Thyroid gland (tissue), 4 donors: ENCODE measurements at regions not wholly inside any gene's neighbourhood (a gene's known extent, or its start where the extent isn't known, plus 50 kb on each side); places are given as distances from the start of the nearest gene placed in this dataset.

ENCODE experiments used
- POLR2A ChIP-seq, 2 donors: fragments of 450-650 bp; IDR thresholded peaks; one replicate each; pipeline ENCODE4 v1.6.1; 2017; ENCODE audit warnings: antibody characterized with exemption in 2 of 2, mild to moderate bottlenecking in 2 of 2, moderate library complexity in 1 of 2
- TF ChIP-seq, protein P1 (sequence below), 6 experiments: fragments of 200-600 bp in 3 of 6; fragments of 450-650 bp in 3 of 6; sonication (generic) in 3 of 6; IDR thresholded peaks; one replicate each; pipeline ENCODE4 v1.5.1; 2016 to 2019; ENCODE audit warnings: antibody characterized with exemption in 6 of 6, mild to moderate bottlenecking in 2 of 6, inconsistent platforms in 1 of 6, moderate library complexity in 1 of 6

DNA sequence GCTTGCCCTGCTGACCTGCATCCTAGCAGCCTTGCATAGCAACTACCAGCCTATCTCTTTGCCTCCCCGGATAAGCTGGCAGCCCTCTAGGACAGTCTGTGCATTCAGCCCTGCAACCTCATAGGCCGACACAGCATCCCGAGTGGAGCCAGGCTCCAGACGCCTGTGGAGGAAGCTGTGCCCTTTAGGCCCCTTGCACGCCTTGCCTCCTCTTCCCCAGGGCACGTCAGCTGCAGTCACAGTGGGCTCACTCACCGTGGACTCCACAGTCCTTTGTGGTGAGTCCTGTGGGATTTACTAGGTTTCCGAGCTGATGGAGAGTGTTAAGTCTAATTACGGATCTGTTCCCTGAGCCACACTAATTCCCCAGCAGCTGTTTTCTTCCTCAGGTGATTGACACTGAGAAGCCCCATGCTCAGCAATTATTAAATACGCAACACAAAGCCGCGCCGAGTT, 540.0 kb downstream of the TCERG1L start:
- TF ChIP-seq, protein P1, sequence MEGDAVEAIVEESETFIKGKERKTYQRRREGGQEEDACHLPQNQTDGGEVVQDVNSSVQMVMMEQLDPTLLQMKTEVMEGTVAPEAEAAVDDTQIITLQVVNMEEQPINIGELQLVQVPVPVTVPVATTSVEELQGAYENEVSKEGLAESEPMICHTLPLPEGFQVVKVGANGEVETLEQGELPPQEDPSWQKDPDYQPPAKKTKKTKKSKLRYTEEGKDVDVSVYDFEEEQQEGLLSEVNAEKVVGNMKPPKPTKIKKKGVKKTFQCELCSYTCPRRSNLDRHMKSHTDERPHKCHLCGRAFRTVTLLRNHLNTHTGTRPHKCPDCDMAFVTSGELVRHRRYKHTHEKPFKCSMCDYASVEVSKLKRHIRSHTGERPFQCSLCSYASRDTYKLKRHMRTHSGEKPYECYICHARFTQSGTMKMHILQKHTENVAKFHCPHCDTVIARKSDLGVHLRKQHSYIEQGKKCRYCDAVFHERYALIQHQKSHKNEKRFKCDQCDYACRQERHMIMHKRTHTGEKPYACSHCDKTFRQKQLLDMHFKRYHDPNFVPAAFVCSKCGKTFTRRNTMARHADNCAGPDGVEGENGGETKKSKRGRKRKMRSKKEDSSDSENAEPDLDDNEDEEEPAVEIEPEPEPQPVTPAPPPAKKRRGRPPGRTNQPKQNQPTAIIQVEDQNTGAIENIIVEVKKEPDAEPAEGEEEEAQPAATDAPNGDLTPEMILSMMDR (IDR thresholded peaks at IDR 0.05), result no peak
- no peak for TF ChIP-seq POLR2A (IDR thresholded peaks at IDR 0.05)
